ENCODE measurements at regions not wholly inside any gene's neighbourhood (a gene's known extent, or its start where the extent isn't known, plus 50 kb on each side); places are given as distances from the start of the nearest gene placed in this dataset.
"Not testable (repeated sequence)": the region's sequence is repeated elsewhere in the genome, so short reads cannot be mapped to it uniquely, and the experiment has no call there.

GRCh38 chr18:63061303-63061702 is 258.3 kb downstream of the BCL2 start:
- 91% methylated on average over 6 of the region's 6 CpGs for WGBS (ENCODE audit: insufficient coverage)
- H3K27me3 ChIP-seq (replicated peaks in 2 of 5; ENCODE audit: control insufficient read depth in 4 of 5, insufficient read depth in 5 of 5, low read length in 4 of 5) = no peaks in the 10 kb centered on the region
- H3K9me3 ChIP-seq (ENCODE audit: control extremely low read depth in 1 of 5, control insufficient read depth in 4 of 5, insufficient read depth in 2 of 5, low read depth in 1 of 5, low read length in 4 of 5) = no peaks in the 10 kb centered on the region
- no peak overlapping the region for H3K27ac ChIP-seq (ENCODE audit: insufficient read depth in 1 of 2, low read depth in 1 of 2, low read length in 2 of 2, poor library complexity in 1 of 2, severe bottlenecking in 2 of 2)
- H3K36me3 ChIP-seq (ENCODE audit: control insufficient read depth in 4 of 4, insufficient read depth in 4 of 4, low read length in 3 of 4) = no peaks in the 10 kb centered on the region
- no peak overlapping the region for H3K4me3 ChIP-seq (ENCODE audit: control insufficient read depth in 1 of 7, extremely low read depth in 1 of 7, insufficient read depth in 4 of 7, low read depth in 2 of 7, low read length in 6 of 7)
- ChIA-PET CTCF (no interaction called here), POLR2A (no interaction called here)
- no peak for DNase-seq
- peaks cover 0 to 2% (median under 1%) of the 10 kb centered on the region in 4 experiments for H3K4me1 ChIP-seq (ENCODE audit: control extremely low read depth in 1 of 4, control insufficient read depth in 4 of 4, insufficient read depth in 4 of 4, low read length in 3 of 4)

GRCh38 chr18:63058521-63058920 is 261.0 kb downstream of the BCL2 start:
- POLR2A ChIA-PET = no interaction called here
- no peaks in the 10 kb centered on the region for H3K27me3 ChIP-seq (replicated peaks in 2 of 5; ENCODE audit: control insufficient read depth in 4 of 5, insufficient read depth in 5 of 5, low read length in 4 of 5)
- CTCF ChIA-PET = interaction anchor here (1.1 to 1.5 kb wide), 4 partner anchors 30 to 261 kb away, joined by 3 to 5 read pairs (median 3); partner anchors contain the start of gene BCL2

GRCh38 chr18:63057707-63058106 is 261.9 kb downstream of the BCL2 start:
- Histone ChIP-seq H3K36me3 (ENCODE audit: control insufficient read depth in 4 of 4, insufficient read depth in 4 of 4, low read length in 3 of 4) (no peaks in the 10 kb centered on the region), H3K4me3 (ENCODE audit: control insufficient read depth in 1 of 7, extremely low read depth in 1 of 7, insufficient read depth in 4 of 7, low read depth in 2 of 7, low read length in 6 of 7) (no peak overlapping the region), H3K27ac (ENCODE audit: insufficient read depth in 1 of 2, low read depth in 1 of 2, low read length in 2 of 2, poor library complexity in 1 of 2, severe bottlenecking in 2 of 2) (no peak overlapping the region), H3K9me3 (ENCODE audit: control extremely low read depth in 1 of 5, control insufficient read depth in 4 of 5, insufficient read depth in 2 of 5, low read depth in 1 of 5, low read length in 4 of 5) (no peaks in the 10 kb centered on the region), H3K27me3 (replicated peaks in 2 of 5; ENCODE audit: control insufficient read depth in 4 of 5, insufficient read depth in 5 of 5, low read length in 4 of 5) (no peaks in the 10 kb centered on the region), H3K4me1 (ENCODE audit: control extremely low read depth in 1 of 4, control insufficient read depth in 4 of 4, insufficient read depth in 4 of 4, low read length in 3 of 4) (peaks cover 5 to 17% (median 9%) of the 10 kb centered on the region in 4 experiments)
- no peak for DNase-seq
- ChIA-PET POLR2A (no interaction called here), CTCF (interaction anchor here (1.3 to 1.5 kb wide), 3 partner anchors 29 to 74 kb away, joined by 3 to 5 read pairs (median 3); no protein-coding TSS in a partner anchor)
- 94% methylated on average over 13 of the region's 14 CpGs for WGBS (ENCODE audit: insufficient coverage)

More at GRCh38 chr18:63058521-63058920, 261.0 kb downstream of the BCL2 start:
- H3K4me1 ChIP-seq (ENCODE audit: control extremely low read depth in 1 of 4, control insufficient read depth in 4 of 4, insufficient read depth in 4 of 4, low read length in 3 of 4) = peaks cover 5 to 17% (median 9%) of the 10 kb centered on the region in 4 experiments
- 93% methylated on average over 2 of the region's 4 CpGs for WGBS (ENCODE audit: insufficient coverage)
- no peak overlapping the region for H3K27ac ChIP-seq (ENCODE audit: insufficient read depth in 1 of 2, low read depth in 1 of 2, low read length in 2 of 2, poor library complexity in 1 of 2, severe bottlenecking in 2 of 2)
- H3K36me3 ChIP-seq (ENCODE audit: control insufficient read depth in 4 of 4, insufficient read depth in 4 of 4, low read length in 3 of 4) = no peaks in the 10 kb centered on the region
- DNase-seq = no peak
- H3K9me3 ChIP-seq (ENCODE audit: control extremely low read depth in 1 of 5, control insufficient read depth in 4 of 5, insufficient read depth in 2 of 5, low read depth in 1 of 5, low read length in 4 of 5) = no peaks in the 10 kb centered on the region
- no peak overlapping the region for H3K4me3 ChIP-seq (ENCODE audit: control insufficient read depth in 1 of 7, extremely low read depth in 1 of 7, insufficient read depth in 4 of 7, low read depth in 2 of 7, low read length in 6 of 7)

- 0% methylated on average over 1 of the region's 3 CpGs for WGBS (ENCODE audit: insufficient coverage)
- DNase-seq = peak in 1 of 3 donors; percentile 48
- Histone ChIP-seq H3K27ac (ENCODE audit: insufficient read depth in 1 of 2, low read depth in 1 of 2, low read length in 2 of 2, poor library complexity in 1 of 2, severe bottlenecking in 2 of 2) (peak overlapping the region; percentile 17 to 52), H3K36me3 (ENCODE audit: control insufficient read depth in 4 of 4, insufficient read depth in 4 of 4, low read length in 3 of 4) (no peaks in the 10 kb centered on the region), H3K4me3 (ENCODE audit: control insufficient read depth in 1 of 7, extremely low read depth in 1 of 7, insufficient read depth in 4 of 7, low read depth in 2 of 7, low read length in 6 of 7) (peak overlapping the region in 2 of 7 experiments; percentile 24 to 28), H3K9me3 (ENCODE audit: control extremely low read depth in 1 of 5, control insufficient read depth in 4 of 5, insufficient read depth in 2 of 5, low read depth in 1 of 5, low read length in 4 of 5) (no peaks in the 10 kb centered on the region), H3K27me3 (replicated peaks in 2 of 5; ENCODE audit: control insufficient read depth in 4 of 5, insufficient read depth in 5 of 5, low read length in 4 of 5) (no peaks in the 10 kb centered on the region), H3K4me1 (ENCODE audit: control extremely low read depth in 1 of 4, control insufficient read depth in 4 of 4, insufficient read depth in 4 of 4, low read length in 3 of 4) (peaks cover 9 to 30% (median 15%) of the 10 kb centered on the region in 4 experiments)
- POLR2A ChIA-PET = no interaction called here
- CTCF ChIA-PET = interaction anchor here (1.2 kb wide), 1 partner anchor 31 kb away, joined by 3 read pairs; no protein-coding TSS in a partner anchor
Observed at GRCh38 chr18:63054901-63055584, 264.5 kb downstream of the BCL2 start.

- Histone ChIP-seq H3K9me3 (ENCODE audit: control extremely low read depth in 1 of 5, control insufficient read depth in 4 of 5, insufficient read depth in 2 of 5, low read depth in 1 of 5, low read length in 4 of 5) (no peaks in the 10 kb centered on the region), H3K27me3 (replicated peaks in 2 of 5; ENCODE audit: control insufficient read depth in 4 of 5, insufficient read depth in 5 of 5, low read length in 4 of 5) (no peaks in the 10 kb centered on the region), H3K27ac (ENCODE audit: insufficient read depth in 1 of 2, low read depth in 1 of 2, low read length in 2 of 2, poor library complexity in 1 of 2, severe bottlenecking in 2 of 2) (no peak overlapping the region), H3K36me3 (ENCODE audit: control insufficient read depth in 4 of 4, insufficient read depth in 4 of 4, low read length in 3 of 4) (no peaks in the 10 kb centered on the region), H3K4me1 (ENCODE audit: control extremely low read depth in 1 of 4, control insufficient read depth in 4 of 4, insufficient read depth in 4 of 4, low read length in 3 of 4) (peaks cover 9 to 30% (median 15%) of the 10 kb centered on the region in 4 experiments), H3K4me3 (ENCODE audit: control insufficient read depth in 1 of 7, extremely low read depth in 1 of 7, insufficient read depth in 4 of 7, low read depth in 2 of 7, low read length in 6 of 7) (peak overlapping the region in 1 of 7 experiments; percentile 5)
- 96% methylated on average over 3 of the region's 3 CpGs for WGBS (ENCODE audit: insufficient coverage)
- ChIA-PET POLR2A (no interaction called here), CTCF (interaction anchor here (1.9 kb wide), 1 partner anchor 34 kb away, joined by 5 read pairs; no protein-coding TSS in a partner anchor)
- DNase-seq = no peak
Observed at GRCh38 chr18:63051928-63052327, 267.6 kb downstream of the BCL2 start.

GRCh38 chr18:63050667-63051395 is 268.7 kb downstream of the BCL2 start:
- H3K9me3 ChIP-seq (ENCODE audit: control extremely low read depth in 1 of 5, control insufficient read depth in 4 of 5, insufficient read depth in 2 of 5, low read depth in 1 of 5, low read length in 4 of 5); H3K36me3 ChIP-seq (ENCODE audit: control insufficient read depth in 4 of 4, insufficient read depth in 4 of 4, low read length in 3 of 4); CTCF ChIA-PET; H3K27me3 ChIP-seq (replicated peaks in 2 of 5; ENCODE audit: control insufficient read depth in 4 of 5, insufficient read depth in 5 of 5, low read length in 4 of 5); H3K27ac ChIP-seq (ENCODE audit: insufficient read depth in 1 of 2, low read depth in 1 of 2, low read length in 2 of 2, poor library complexity in 1 of 2, severe bottlenecking in 2 of 2); POLR2A ChIA-PET: not testable (repeated sequence)
- H3K4me3 ChIP-seq (ENCODE audit: control insufficient read depth in 1 of 7, extremely low read depth in 1 of 7, insufficient read depth in 4 of 7, low read depth in 2 of 7, low read length in 6 of 7) = peak overlapping the region in 1 of 7 experiments; percentile 12
- peak in 2 of 3 donors; percentile 35 to 40 for DNase-seq
- peaks cover 4 to 25% (median 13%) of the 10 kb centered on the region in 4 experiments for H3K4me1 ChIP-seq (ENCODE audit: control extremely low read depth in 1 of 4, control insufficient read depth in 4 of 4, insufficient read depth in 4 of 4, low read length in 3 of 4)
- 50% methylated on average over 2 of the region's 9 CpGs for WGBS (ENCODE audit: insufficient coverage)

GRCh38 chr18:63046375-63046774 is 273.2 kb downstream of the BCL2 start:
- Histone ChIP-seq H3K4me1 (ENCODE audit: control extremely low read depth in 1 of 4, control insufficient read depth in 4 of 4, insufficient read depth in 4 of 4, low read length in 3 of 4) (peaks cover 0 to 13% (median 7%) of the 10 kb centered on the region in 4 experiments), H3K27me3 (replicated peaks in 2 of 5; ENCODE audit: control insufficient read depth in 4 of 5, insufficient read depth in 5 of 5, low read length in 4 of 5) (no peaks in the 10 kb centered on the region), H3K27ac (ENCODE audit: insufficient read depth in 1 of 2, low read depth in 1 of 2, low read length in 2 of 2, poor library complexity in 1 of 2, severe bottlenecking in 2 of 2) (no peak overlapping the region), H3K9me3 (ENCODE audit: control extremely low read depth in 1 of 5, control insufficient read depth in 4 of 5, insufficient read depth in 2 of 5, low read depth in 1 of 5, low read length in 4 of 5) (peaks cover 0 to 13% (median 2%) of the 10 kb centered on the region in 5 experiments), H3K36me3 (ENCODE audit: control insufficient read depth in 4 of 4, insufficient read depth in 4 of 4, low read length in 3 of 4) (no peaks in the 10 kb centered on the region), H3K4me3 (ENCODE audit: control insufficient read depth in 1 of 7, extremely low read depth in 1 of 7, insufficient read depth in 4 of 7, low read depth in 2 of 7, low read length in 6 of 7) (no peak overlapping the region)
- POLR2A ChIA-PET = no interaction called here
- CTCF ChIA-PET = no interaction called here
- WGBS (ENCODE audit: insufficient coverage) = 100% methylated on average over 1 of the region's 3 CpGs
- DNase-seq = no peak
